Colon (tissue), 2 donors: ENCODE measurements at regions not wholly inside any gene's neighbourhood (a gene's known extent, or its start where the extent isn't known, plus 50 kb on each side); places are given as distances from the start of the nearest gene placed in this dataset.
"Not testable (repeated sequence)": the region's sequence is repeated elsewhere in the genome, so short reads cannot be mapped to it uniquely, and the experiment has no call there.

ENCODE experiments used
- FAIRE-seq: peaks from 2 replicates; lab custom pipeline; 2012; peaks lifted over from hg19 to GRCh38; lab: Jason Lieb, UNC
- donor health status: control.
- donor health status: control.

GRCh38 chr14:84336433-84336832 is 1193.5 kb upstream of the FLRT2 start:
- FAIRE-seq = no peak

- no peak for FAIRE-seq
These were observed 1189.0 kb upstream of the FLRT2 start for GRCh38 chr14:84340938-84341337.

GRCh38 chr14:84341867-84342266 is 1188.1 kb upstream of the FLRT2 start:
- FAIRE-seq = not testable (repeated sequence)

- no peak for FAIRE-seq
These were observed 1186.3 kb upstream of the FLRT2 start for GRCh38 chr14:84343656-84344055.

GRCh38 chr14:84351646-84352045 is 1178.3 kb upstream of the FLRT2 start:
- FAIRE-seq = no peak

- no peak for FAIRE-seq
These were observed 1168.5 kb upstream of the FLRT2 start for GRCh38 chr14:84361476-84361875.

GRCh38 chr14:84375235-84375634 is 1154.7 kb upstream of the FLRT2 start:
- no peak for FAIRE-seq

GRCh38 chr14:84390010-84390409 is 1139.9 kb upstream of the FLRT2 start:
- no peak for FAIRE-seq

GRCh38 chr14:84397631-84398030 is 1132.3 kb upstream of the FLRT2 start:
- no peak for FAIRE-seq

GRCh38 chr14:84399296-84399910 is 1130.5 kb upstream of the FLRT2 start:
- FAIRE-seq = no peak

- no peak for FAIRE-seq
These were observed 1128.3 kb upstream of the FLRT2 start for GRCh38 chr14:84401631-84402030.

- no peak for FAIRE-seq
These were observed 1126.4 kb upstream of the FLRT2 start for GRCh38 chr14:84403585-84403984.

GRCh38 chr14:84404246-84404645 is 1125.7 kb upstream of the FLRT2 start:
- no peak for FAIRE-seq

GRCh38 chr14:84409435-84409834 is 1120.5 kb upstream of the FLRT2 start:
- no peak for FAIRE-seq

- FAIRE-seq = no peak
These were observed 1119.6 kb upstream of the FLRT2 start for GRCh38 chr14:84410344-84410743.

- FAIRE-seq = no peak
These were observed 1109.7 kb upstream of the FLRT2 start for GRCh38 chr14:84420221-84420620.

GRCh38 chr14:84421621-84422020 is 1108.3 kb upstream of the FLRT2 start:
- FAIRE-seq = no peak

GRCh38 chr14:84425968-84426367 is 1104.0 kb upstream of the FLRT2 start:
- FAIRE-seq = no peak

GRCh38 chr14:84432676-84433075 is 1097.3 kb upstream of the FLRT2 start:
- no peak for FAIRE-seq

GRCh38 chr14:84433961-84434360 is 1096.0 kb upstream of the FLRT2 start:
- FAIRE-seq = no peak

- no peak for FAIRE-seq
These were observed 1094.1 kb upstream of the FLRT2 start for GRCh38 chr14:84435820-84436324.

GRCh38 chr14:84436528-84436927 is 1093.4 kb upstream of the FLRT2 start:
- FAIRE-seq = no peak

- FAIRE-seq = no peak
These were observed 1087.4 kb upstream of the FLRT2 start for GRCh38 chr14:84442521-84442920.

- FAIRE-seq = no peak
These were observed 1084.5 kb upstream of the FLRT2 start for GRCh38 chr14:84445486-84445885.

GRCh38 chr14:84446250-84446649 is 1083.7 kb upstream of the FLRT2 start:
- FAIRE-seq = no peak
